ENCODE measurements at regions not wholly inside any gene's neighbourhood (a gene's known extent, or its start where the extent isn't known, plus 50 kb on each side); places are given as distances from the start of the nearest gene placed in this dataset.

GRCh38 chr12:67370979-67371378, 101.8 kb downstream of the CAND1 start:
- no peak for DNase-seq

- no peak for DNase-seq
These were observed 107.9 kb downstream of the CAND1 start for GRCh38 chr12:67377021-67377420.

- DNase-seq: no peak
These were observed 108.4 kb downstream of the CAND1 start for GRCh38 chr12:67377541-67377940.

GRCh38 chr12:67382241-67382871, 113.2 kb downstream of the CAND1 start:
- DNase-seq: no peak

GRCh38 chr12:67386869-67387565, 117.9 kb downstream of the CAND1 start:
- no peak for DNase-seq

- DNase-seq: no peak
These were observed 119.4 kb downstream of the CAND1 start for GRCh38 chr12:67388331-67389138.

GRCh38 chr12:67390273-67390672, 121.1 kb downstream of the CAND1 start:
- no peak for DNase-seq

GRCh38 chr12:67391034-67391433, 121.9 kb downstream of the CAND1 start:
- DNase-seq: no peak

- no peak for DNase-seq
These were observed 122.5 kb downstream of the CAND1 start for GRCh38 chr12:67391656-67392055.

GRCh38 chr12:67394550-67394949, 125.4 kb downstream of the CAND1 start:
- no peak for DNase-seq

GRCh38 chr12:67400742-67401141, 131.6 kb downstream of the CAND1 start:
- DNase-seq: no peak

GRCh38 chr12:67410246-67410645, 141.1 kb downstream of the CAND1 start:
- DNase-seq: no peak

- DNase-seq: no peak
These were observed 141.5 kb downstream of the CAND1 start for GRCh38 chr12:67410667-67411067.

- no peak for DNase-seq
These were observed 142.4 kb downstream of the CAND1 start for GRCh38 chr12:67411562-67411961.

GRCh38 chr12:67413577-67413976, 144.4 kb downstream of the CAND1 start:
- no peak for DNase-seq

- DNase-seq: no peak
These were observed 145.0 kb downstream of the CAND1 start for GRCh38 chr12:67414011-67414715.

- DNase-seq: no peak
These were observed 146.3 kb downstream of the CAND1 start for GRCh38 chr12:67415473-67415872.

- no peak for DNase-seq
These were observed 150.7 kb downstream of the CAND1 start for GRCh38 chr12:67419810-67420209.

- no peak for DNase-seq
These were observed 151.3 kb downstream of the CAND1 start for GRCh38 chr12:67420506-67420905.

GRCh38 chr12:67422081-67422480, 152.9 kb downstream of the CAND1 start:
- DNase-seq: no peak

GRCh38 chr12:67424784-67425183, 155.6 kb downstream of the CAND1 start:
- no peak for DNase-seq

GRCh38 chr12:67425394-67425793, 156.2 kb downstream of the CAND1 start:
- DNase-seq: no peak

- DNase-seq: no peak
These were observed 156.9 kb downstream of the CAND1 start for GRCh38 chr12:67426067-67426466.

Data from activated CD4-positive, alpha-beta T cell treated with anti-CD3 and anti-CD28 coated beads, Interleukin-2, amount 50 U/mL, for 48 hours (primary cell).